Mucosa of descending colon (tissue), 3 donors: ENCODE measurements at regions not wholly inside any gene's neighbourhood (a gene's known extent, or its start where the extent isn't known, plus 50 kb on each side); places are given as distances from the start of the nearest gene placed in this dataset.

Experiments used
- ATAC-seq: fragments of 200-7000 bp; cut with Tn5 transposase; one replicate; pipeline ENCODE4 v1.9.1; 2020; ENCODE audit warnings: mild to moderate bottlenecking, moderate library complexity
- DNase-seq, 3 donors: peaks; one replicate each; pipeline ENCODE4 v3.0.0-alpha.2; 2020
- H3K36me3 ChIP-seq: fragments of 200-600 bp; one replicate; pipeline ENCODE4 v1.8.0; 2021; ENCODE audit warnings: low read depth, mild to moderate bottlenecking
- H3K4me1 ChIP-seq: fragments of 200-600 bp; one replicate; pipeline ENCODE4 v1.8.0; 2021; ENCODE audit warnings: low read depth, mild to moderate bottlenecking
- H3K4me3 ChIP-seq: fragments of 200-600 bp; one replicate; pipeline ENCODE4 v1.8.0; 2021; ENCODE audit warnings: mild to moderate bottlenecking
- H3K9me3 ChIP-seq: fragments of 200-600 bp; one replicate; pipeline ENCODE4 v1.8.0; 2021; ENCODE audit warnings: mild to moderate bottlenecking
- intact Hi-C, 2 donors: fragments of 100-400 bp; cut with DNase I in 1 of 2; cut with micrococcal nuclease in 1 of 2; formaldehyde crosslinking; loops; one replicate each; pipeline versions ENCODE4 v1.11.0 to v1.11.1; 2022; cut with DNase I, micrococcal nuclease
- TF ChIP-seq, protein P1 (sequence below): fragments of 200-600 bp; IDR thresholded peaks from one replicate; pipeline ENCODE4 v1.8.0; 2022; ENCODE audit warnings: antibody characterized with exemption, mild to moderate bottlenecking
- donor health status: DM: no; HTN: no; CAD: no; lungs with moderate emphysema.
- donor health status: DM: no; HTN: no; CAD: no.
- donor health status: DM: no; HTN: yes; CAD: no.

DNA sequence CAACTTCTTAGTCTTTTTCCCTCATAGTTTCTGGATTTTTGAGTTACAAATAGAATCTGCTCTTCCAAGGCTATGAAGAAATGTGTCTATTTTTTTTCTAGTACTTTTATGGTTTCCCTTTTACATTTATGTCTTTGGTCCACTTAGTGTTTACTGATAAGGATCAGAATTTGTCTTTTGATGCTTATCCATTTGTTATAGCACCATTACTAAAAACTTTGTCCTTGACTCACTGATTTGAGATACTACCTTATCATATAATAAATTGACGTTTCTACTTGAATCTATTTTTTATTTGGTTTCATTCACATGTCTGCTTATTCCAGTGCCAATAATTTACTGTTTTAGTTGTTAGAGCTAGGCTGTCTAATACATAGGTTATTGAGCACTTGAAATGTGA lies 161.1 kb upstream of the DPYD start:
- TF ChIP-seq, protein P1, sequence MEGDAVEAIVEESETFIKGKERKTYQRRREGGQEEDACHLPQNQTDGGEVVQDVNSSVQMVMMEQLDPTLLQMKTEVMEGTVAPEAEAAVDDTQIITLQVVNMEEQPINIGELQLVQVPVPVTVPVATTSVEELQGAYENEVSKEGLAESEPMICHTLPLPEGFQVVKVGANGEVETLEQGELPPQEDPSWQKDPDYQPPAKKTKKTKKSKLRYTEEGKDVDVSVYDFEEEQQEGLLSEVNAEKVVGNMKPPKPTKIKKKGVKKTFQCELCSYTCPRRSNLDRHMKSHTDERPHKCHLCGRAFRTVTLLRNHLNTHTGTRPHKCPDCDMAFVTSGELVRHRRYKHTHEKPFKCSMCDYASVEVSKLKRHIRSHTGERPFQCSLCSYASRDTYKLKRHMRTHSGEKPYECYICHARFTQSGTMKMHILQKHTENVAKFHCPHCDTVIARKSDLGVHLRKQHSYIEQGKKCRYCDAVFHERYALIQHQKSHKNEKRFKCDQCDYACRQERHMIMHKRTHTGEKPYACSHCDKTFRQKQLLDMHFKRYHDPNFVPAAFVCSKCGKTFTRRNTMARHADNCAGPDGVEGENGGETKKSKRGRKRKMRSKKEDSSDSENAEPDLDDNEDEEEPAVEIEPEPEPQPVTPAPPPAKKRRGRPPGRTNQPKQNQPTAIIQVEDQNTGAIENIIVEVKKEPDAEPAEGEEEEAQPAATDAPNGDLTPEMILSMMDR: no peak
- Histone ChIP-seq H3K4me3 (no peak overlapping the region), H3K36me3 (no peaks in the 10 kb centered on the region), H3K4me1 (no peaks in the 10 kb centered on the region), H3K9me3 (no peaks in the 10 kb centered on the region)
- intact Hi-C loops: no loop called here
- DNase-seq (no peak), ATAC-seq (no peak)

DNA sequence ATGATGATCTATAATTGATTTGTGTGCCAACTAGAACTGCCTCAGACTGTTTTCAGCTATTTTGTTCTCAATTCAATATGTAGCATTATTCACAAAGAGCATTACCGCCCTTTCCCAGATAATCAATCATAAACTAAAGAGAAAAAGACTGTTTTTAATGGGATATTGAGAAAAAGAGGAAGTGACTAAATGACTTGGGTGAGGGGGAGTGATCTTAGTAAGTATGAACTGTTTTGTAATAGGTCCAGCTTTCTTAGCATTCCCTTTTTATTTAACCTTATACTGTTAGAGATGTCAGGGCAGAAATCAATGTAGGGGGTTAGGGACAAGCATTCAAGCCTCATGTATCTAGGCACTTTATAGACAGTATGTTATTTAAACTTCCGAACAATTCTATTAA lies 157.8 kb upstream of the DPYD start:
- no peaks in the 10 kb centered on the region for H3K36me3 ChIP-seq
- H3K4me1 ChIP-seq: no peaks in the 10 kb centered on the region
- no peak for DNase-seq
- TF ChIP-seq, protein P1: no peak
- intact Hi-C loops: no loop called here
- ATAC-seq: no peak
- no peaks in the 10 kb centered on the region for H3K9me3 ChIP-seq
- no peak overlapping the region for H3K4me3 ChIP-seq

DNA sequence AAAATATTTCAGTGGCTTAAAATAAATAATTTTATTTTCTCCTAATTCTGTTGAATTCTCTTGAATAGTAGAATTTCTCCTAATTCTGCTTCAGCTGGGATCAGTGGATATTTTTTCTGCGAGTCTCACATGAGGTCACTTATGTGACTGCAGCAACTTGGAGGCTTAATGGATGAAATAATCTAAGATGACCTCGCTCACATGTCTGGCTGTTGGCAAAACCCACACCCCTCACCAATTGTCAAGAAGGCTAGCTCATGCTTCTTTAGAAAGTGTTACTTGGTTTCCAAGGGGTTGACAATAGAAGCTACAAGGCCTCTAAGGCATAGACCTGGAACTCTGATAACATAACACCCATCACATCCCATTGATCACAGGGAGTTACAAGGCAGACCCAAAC lies 156.9 kb upstream of the DPYD start:
- DNase-seq: no peak
- no peak overlapping the region for H3K4me3 ChIP-seq
- ATAC-seq: no peak
- no peaks in the 10 kb centered on the region for H3K4me1 ChIP-seq
- no peaks in the 10 kb centered on the region for H3K36me3 ChIP-seq
- H3K9me3 ChIP-seq: no peaks in the 10 kb centered on the region
- TF ChIP-seq, protein P1: no peak
- intact Hi-C loops: no loop called here

DNA sequence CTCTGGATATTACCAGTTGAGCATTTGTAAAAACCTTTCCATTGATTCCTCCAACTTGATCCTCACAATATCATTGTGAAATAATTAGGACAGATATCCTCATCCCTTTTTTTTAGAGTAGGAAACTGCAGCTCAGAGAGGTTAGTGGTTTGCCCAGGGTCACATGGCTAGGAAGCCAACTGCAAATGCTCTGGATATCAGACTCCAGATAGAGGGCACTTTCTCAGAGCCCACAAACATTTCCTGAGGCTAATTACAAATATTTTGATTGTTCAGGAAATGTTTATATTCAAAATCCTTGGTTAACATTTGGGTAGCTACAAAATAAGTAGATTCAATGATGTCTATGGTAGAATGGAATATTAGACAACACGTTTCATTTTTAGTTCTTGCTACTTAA lies 154.8 kb upstream of the DPYD start:
- Histone ChIP-seq H3K9me3 (no peaks in the 10 kb centered on the region), H3K36me3 (no peaks in the 10 kb centered on the region), H3K4me3 (no peak overlapping the region), H3K4me1 (no peaks in the 10 kb centered on the region)
- no peak for ATAC-seq
- intact Hi-C loops: no loop called here
- TF ChIP-seq, protein P1: no peak
- no peak for DNase-seq

DNA sequence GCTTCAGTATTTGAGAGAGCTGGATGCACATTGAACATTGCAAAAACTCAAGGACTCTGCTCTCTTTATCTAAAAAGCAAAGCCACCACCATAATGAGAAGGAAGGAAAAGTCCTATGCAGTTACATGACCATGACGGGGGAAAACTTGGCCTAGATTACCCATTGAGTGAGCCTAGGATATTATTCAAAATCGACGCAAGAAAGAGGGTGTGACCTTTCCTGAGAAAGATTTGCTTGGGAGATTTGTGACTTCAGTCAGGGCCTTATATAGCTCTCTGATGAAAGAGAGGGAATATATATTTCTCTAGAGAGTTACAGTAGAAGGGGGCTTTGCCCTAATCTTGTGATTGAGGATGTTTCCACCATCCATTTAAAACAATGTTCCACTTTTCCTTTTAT lies 153.0 kb upstream of the DPYD start:
- Histone ChIP-seq H3K4me3 (no peak overlapping the region), H3K9me3 (no peaks in the 10 kb centered on the region), H3K36me3 (no peaks in the 10 kb centered on the region), H3K4me1 (no peaks in the 10 kb centered on the region)
- TF ChIP-seq, protein P1: no peak
- ATAC-seq: no peak
- intact Hi-C loops: no loop called here
- DNase-seq: no peak

DNA sequence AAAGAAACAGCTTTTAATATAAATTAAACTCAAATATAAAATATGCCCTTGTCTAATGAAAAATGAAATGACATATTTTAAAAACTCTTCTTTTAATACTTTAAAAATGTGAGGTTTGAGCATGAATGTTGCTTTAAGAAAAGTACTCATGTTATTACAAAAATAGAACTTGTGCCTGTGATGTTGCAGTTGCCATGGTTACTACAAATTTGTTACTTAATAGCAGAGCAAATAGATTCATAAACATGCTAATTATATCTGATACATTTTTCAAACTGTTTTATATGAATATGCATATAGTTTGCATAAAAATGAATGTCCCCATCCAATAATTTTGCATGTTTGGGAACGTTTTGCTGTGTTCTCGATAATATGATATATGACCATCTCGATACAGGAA lies 152.3 kb upstream of the DPYD start:
- H3K4me3 ChIP-seq: no peak overlapping the region
- H3K9me3 ChIP-seq: no peaks in the 10 kb centered on the region
- no peaks in the 10 kb centered on the region for H3K4me1 ChIP-seq
- ATAC-seq (no peak), DNase-seq (no peak)
- TF ChIP-seq, protein P1: no peak
- intact Hi-C loops: no loop called here
- H3K36me3 ChIP-seq: no peaks in the 10 kb centered on the region
